Ovary (tissue), 3 donors: ENCODE measurements at regions not wholly inside any gene's neighbourhood (a gene's known extent, or its start where the extent isn't known, plus 50 kb on each side); places are given as distances from the start of the nearest gene placed in this dataset.

ENCODE experiments used
- CTCF ChIP-seq, 3 donors: fragments of 450-650 bp in 2 of 3; fragments of 200-600 bp in 1 of 3; IDR thresholded peaks; one replicate each; pipeline versions ENCODE4 v1.5.1 to v1.8.0; 2016 to 2022; ENCODE audit warnings: antibody characterized with exemption in 3 of 3, mild to moderate bottlenecking in 1 of 3
- EP300 ChIP-seq: sonication (generic); formaldehyde crosslinking; IDR thresholded peaks from one replicate; pipeline ENCODE4 v1.6.1; 2017; ENCODE audit warnings: antibody characterized with exemption
- POLR2A ChIP-seq: fragments of 450-650 bp; IDR thresholded peaks from one replicate; pipeline ENCODE4 v1.6.1; 2017; ENCODE audit warnings: antibody characterized with exemption, mild to moderate bottlenecking, moderate library complexity
- donor health status: DM: no; HTN: no; CAD: no.

DNA sequence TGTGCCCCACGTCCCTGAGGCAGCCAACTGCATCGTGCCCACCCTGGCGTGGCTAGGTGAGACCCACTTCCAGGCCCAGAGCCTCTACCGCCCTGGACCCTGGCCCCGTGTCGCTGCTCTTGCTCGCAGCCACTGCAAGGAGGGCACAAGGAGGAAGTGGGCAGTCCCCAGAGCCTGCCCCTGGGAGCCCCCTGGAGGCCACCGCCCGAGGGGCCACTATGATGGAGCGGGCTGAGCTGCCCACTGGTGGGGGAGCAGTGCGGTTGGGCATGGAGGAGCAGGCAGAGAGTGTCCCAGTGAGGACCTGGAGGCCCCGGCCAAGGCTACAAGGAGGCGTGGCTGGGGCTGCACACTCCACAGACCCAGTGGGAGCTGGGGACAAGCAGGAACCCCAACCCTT is 323.6 kb downstream of the PCNX1 start:
- TF ChIP-seq CTCF (IDR thresholded peaks at IDR 0.05), result no peak
- TF ChIP-seq POLR2A, result no peak
- TF ChIP-seq EP300, result no peak
